ENCODE measurements at regions not wholly inside any gene's neighbourhood (a gene's known extent, or its start where the extent isn't known, plus 50 kb on each side); places are given as distances from the start of the nearest gene placed in this dataset.

DNA sequence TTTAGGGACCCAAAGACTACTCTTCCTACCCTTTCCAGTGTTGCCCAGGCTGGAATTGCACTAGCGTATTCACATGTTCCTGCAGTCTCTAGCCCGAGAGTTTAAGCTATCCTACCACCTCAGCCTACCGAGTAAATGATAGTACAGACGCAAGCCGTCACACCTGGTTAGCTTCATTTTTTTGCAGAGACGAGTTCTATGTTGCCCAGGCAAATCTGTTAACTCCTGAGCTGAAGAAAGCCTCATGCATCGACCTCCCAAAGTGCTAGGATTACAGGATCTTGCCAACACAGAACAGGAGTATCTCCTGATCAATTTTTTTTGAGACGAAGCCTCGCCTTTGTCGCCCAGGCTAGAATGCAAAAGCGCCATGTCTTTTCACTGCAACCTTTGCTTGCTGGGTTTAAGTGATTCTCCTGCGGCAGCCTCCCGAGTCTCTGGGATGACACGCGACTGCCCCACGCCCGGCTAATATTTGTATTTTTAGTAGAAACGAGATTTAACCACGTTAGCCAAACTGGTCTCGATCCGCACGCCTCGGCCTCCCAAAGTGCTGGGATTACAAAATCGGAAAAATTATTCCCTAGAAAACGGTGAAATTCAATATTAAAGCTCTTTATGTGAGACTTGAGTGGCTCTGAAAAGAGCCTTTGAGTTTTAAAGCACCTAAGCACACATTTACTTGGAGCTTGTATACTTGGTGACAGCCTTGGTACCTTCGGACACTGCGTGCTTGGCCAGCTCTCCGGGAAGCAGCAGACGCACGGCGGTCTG lies 128.5 kb downstream of the HFE start:
- TF ChIP-seq, protein P1, sequence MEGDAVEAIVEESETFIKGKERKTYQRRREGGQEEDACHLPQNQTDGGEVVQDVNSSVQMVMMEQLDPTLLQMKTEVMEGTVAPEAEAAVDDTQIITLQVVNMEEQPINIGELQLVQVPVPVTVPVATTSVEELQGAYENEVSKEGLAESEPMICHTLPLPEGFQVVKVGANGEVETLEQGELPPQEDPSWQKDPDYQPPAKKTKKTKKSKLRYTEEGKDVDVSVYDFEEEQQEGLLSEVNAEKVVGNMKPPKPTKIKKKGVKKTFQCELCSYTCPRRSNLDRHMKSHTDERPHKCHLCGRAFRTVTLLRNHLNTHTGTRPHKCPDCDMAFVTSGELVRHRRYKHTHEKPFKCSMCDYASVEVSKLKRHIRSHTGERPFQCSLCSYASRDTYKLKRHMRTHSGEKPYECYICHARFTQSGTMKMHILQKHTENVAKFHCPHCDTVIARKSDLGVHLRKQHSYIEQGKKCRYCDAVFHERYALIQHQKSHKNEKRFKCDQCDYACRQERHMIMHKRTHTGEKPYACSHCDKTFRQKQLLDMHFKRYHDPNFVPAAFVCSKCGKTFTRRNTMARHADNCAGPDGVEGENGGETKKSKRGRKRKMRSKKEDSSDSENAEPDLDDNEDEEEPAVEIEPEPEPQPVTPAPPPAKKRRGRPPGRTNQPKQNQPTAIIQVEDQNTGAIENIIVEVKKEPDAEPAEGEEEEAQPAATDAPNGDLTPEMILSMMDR (IDR thresholded peaks at IDR 0.05; ENCODE audit: low read depth, low read length): no peak
- no peak for TF ChIP-seq EZH2phosphoT487 (IDR thresholded peaks at IDR 0.05; ENCODE audit: low read depth)
